Motor neuron (in vitro differentiated cells): ENCODE measurements at regions not wholly inside any gene's neighbourhood (a gene's known extent, or its start where the extent isn't known, plus 50 kb on each side); places are given as distances from the start of the nearest gene placed in this dataset.
A peak's percentile ranks its signal among the peaks of the same experiment; 100 is the strongest.

Experiments used
- ATAC-seq, 8 experiments: fragments of 200-7000 bp; cut with Tn5 transposase; replicated peaks in 6 of 8; 2 replicates each; pipeline ENCODE4 v1.8.0; 2021; ENCODE audit warnings: mild to moderate bottlenecking in 8 of 8, moderate library complexity in 8 of 8
- H3K27ac ChIP-seq, 2 donors: fragments of 250-450 bp; sonication (Bioruptor Pico); 2 replicates each; pipeline ENCODE4 v1.9.0; 2021; ENCODE audit warnings: antibody characterized with exemption in 2 of 2, mild to moderate bottlenecking in 2 of 2, moderate library complexity in 1 of 2
- H3K4me1 ChIP-seq, 2 donors: fragments of 250-450 bp; sonication (Bioruptor Pico); replicated peaks in 1 of 2; 2 replicates each; pipeline ENCODE4 v1.6.1; 2021; ENCODE audit warnings: antibody characterized with exemption in 2 of 2, mild to moderate bottlenecking in 2 of 2, moderate library complexity in 1 of 2
- H3K4me3 ChIP-seq, 5 donors: fragments of 250-450 bp; sonication (Bioruptor Pico); 2 replicates each; pipeline ENCODE4 v1.9.0; 2021; ENCODE audit warnings: antibody characterized with exemption in 5 of 5, mild to moderate bottlenecking in 5 of 5, moderate library complexity in 4 of 5
- WGBS, 10 experiments: fragments of 450-650 bp; shearing (Covaris generic); methylation state at CpG; one replicate each; pipeline ENCODE4 v1.0.0; 2022; 5-methylcytosine and 5-hydroxymethylcytosine counted together
- in situ Hi-C, 9 experiments: fragments of 400-800 bp; cut with MboI; loops; one replicate each; pipeline ENCODE4 v1.15.0; 2021; ENCODE audit warnings: low sequenced_read_pairs in 9 of 9, low pct_unique_long_range_greater_than_20kb in 2 of 9; ENCODE audit not compliant: unreplicated experiment in 9 of 9

DNA sequence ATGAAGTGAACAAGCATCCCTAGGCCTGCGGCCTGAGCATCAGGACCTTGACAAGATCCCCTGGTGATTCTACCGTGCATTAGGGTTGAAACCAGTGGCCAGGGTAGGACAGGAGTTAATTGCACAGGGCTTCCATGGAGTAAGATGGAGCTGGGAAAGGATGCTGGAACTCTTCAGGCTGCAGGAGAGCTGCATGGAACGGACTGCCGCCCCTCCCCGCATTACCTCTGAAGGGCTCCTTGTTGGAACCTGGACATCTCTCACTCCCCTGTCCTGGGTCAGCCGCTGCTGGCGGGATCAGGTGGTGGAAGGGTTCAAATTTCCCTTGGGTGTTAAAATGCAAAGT is 156.6 kb upstream of the ID2 start:
- Histone ChIP-seq H3K4me1 (peaks cover 0 to 9% of the 10 kb centered on the region in 2 donors), H3K27ac (no peak overlapping the region), H3K4me3 (no peak overlapping the region)
- peak in 1 of 8 experiments; percentile 6 for ATAC-seq
- in situ Hi-C loops = no loop called here
- WGBS, 10 experiments = 0 to 94% (median 92%) methylated on average over 1 to 6 of the region's 7 CpGs; no CpG with 5 or more reads in 6 of the 10 experiments

DNA sequence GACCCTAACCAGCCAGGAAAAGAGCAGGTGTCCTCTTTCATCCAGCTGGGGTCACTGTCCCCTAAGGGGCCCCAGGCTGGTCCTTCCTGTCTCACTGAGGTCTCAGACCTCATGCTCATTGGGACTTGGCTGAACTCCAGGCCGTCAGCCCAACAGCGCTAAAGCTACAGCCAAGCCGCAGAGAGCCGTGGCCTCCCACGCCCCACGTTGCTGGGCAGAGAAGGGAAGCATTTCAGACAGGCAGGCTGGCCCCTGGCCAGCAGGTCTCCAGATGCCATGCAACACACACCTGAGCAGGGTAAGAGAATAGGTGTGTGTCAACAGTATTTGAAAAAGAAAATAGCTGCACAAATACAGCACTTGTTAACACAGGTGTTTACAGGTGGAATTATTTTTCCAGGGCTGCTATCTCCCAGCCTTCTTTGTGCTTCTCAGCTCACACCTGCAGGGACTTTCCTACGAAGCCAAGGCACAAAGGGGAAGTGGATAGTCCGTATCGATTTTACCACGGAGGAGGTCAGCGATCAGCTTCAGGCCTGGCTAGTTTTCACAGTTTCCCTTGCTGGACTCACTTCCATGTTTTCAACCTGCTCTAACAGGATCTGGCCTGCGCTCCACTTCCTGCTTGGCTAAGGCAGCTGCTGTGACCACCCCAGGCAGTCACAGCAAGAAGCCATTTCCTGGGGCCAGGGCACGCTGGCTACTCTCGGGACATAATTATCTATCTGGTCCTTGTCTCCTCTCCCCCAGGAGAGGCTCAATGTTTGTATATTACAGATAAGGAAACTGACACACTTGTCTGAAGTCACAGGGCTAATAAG is 156.1 kb upstream of the ID2 start:
- 58 to 100% (median 76%) methylated on average over 3 to 10 of the region's 14 CpGs; no CpG with 5 or more reads in 2 of the 10 experiments for WGBS, 10 experiments
- peak in 4 of 8 experiments; percentile 36 to 83 (median 52) for ATAC-seq
- in situ Hi-C loops = no loop called here
- peaks cover 0 to 9% of the 10 kb centered on the region in 2 donors for H3K4me1 ChIP-seq
- H3K27ac ChIP-seq = no peak overlapping the region
- H3K4me3 ChIP-seq = no peak overlapping the region

DNA sequence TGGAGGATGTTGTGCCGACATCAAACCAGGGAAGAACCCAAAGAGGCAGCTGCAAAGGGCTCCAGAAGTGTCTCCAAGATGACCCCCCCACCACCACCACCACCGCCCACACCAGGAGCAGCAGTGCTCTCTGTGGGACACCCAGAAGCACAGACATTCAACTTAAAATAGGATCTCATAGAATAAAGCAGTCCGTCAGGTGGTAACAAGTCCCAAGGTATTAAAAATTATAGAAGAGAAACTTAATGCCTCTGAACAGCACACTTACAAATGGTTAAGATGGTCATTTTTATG is 155.5 kb upstream of the ID2 start:
- ATAC-seq = no peak
- H3K4me1 ChIP-seq = peaks cover 0 to 9% of the 10 kb centered on the region in 2 donors
- no peak overlapping the region for H3K4me3 ChIP-seq
- in situ Hi-C loops = no loop called here
- no peak overlapping the region for H3K27ac ChIP-seq
- 20 to 100% (median 68%) methylated on average over 1 to 2 of the region's 3 CpGs; no CpG with 5 or more reads in 2 of the 10 experiments for WGBS, 10 experiments

DNA sequence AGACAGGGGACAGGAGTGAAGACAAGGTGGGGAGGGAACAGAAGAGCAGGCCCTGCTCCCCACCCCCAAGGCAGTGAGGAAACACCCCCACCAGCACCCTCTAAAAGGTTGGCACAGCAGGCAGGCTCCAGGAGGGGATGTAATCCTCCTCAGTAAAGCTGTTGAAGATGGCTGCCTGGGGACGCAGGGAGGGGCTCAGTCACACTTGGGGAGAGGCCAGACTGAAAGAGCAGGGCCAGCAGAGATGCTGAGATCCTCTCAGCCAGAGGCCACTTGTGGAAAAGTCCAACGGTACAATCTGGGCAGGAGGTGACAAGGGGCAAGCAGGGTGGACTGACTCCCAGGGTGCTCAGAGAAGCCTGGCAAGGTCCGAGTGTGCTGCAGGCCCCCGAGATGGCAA is 154.8 kb upstream of the ID2 start:
- peaks cover 0 to 9% of the 10 kb centered on the region in 2 donors for H3K4me1 ChIP-seq
- in situ Hi-C loops = no loop called here
- H3K27ac ChIP-seq = no peak overlapping the region
- 0 to 100% (median 88%) methylated on average over 1 to 2 of the region's 4 CpGs; no CpG with 5 or more reads in 7 of the 10 experiments for WGBS, 10 experiments
- no peak for ATAC-seq
- no peak overlapping the region for H3K4me3 ChIP-seq

DNA sequence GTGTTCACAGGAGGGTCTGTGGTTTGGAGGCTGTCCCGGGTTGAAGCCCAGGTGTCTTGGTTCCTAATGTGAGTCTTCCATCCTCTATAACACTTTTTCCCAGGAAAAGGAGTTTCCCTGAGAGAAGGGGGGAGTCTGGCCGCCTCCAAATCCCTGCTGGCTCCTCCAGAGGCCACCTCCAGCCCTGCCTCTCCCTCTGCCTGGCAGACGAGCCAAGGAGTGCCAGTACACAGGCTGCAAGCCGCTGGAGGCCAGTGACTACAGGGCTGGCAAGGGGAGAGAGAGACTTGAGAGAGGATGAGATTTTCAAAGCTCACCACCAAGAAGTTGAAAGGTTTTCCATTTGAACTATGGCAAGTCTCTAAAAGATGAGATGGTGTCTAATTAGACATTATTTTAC is 154.2 kb upstream of the ID2 start:
- H3K4me1 ChIP-seq = peaks cover 0 to 9% of the 10 kb centered on the region in 2 donors
- WGBS, 10 experiments = 20 to 100% (median 77%) methylated on average over 1 to 3 of the region's 4 CpGs; no CpG with 5 or more reads in 4 of the 10 experiments
- no peak overlapping the region for H3K4me3 ChIP-seq
- in situ Hi-C loops = no loop called here
- H3K27ac ChIP-seq = no peak overlapping the region
- no peak for ATAC-seq

DNA sequence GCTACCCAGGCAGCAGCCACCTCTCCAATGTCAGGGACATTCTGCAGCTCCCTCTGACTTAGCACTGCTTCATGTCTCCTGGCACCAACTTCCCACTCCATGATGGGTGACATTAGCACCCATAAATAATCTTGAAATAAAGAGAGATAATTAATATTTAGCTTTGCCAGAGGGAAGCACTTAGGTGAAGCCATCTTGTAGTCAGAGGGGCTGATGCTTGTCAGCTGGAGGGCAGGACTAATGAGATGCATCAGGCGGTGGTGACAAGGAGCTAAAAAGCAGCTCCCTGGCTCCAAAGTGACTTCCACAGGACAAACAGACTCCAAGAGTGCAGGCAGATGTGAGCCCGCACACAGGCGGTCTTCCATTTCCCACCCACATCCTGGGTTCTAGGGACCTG is 153.0 kb upstream of the ID2 start:
- Histone ChIP-seq H3K27ac (no peak overlapping the region), H3K4me1 (peaks cover 0 to 9% of the 10 kb centered on the region in 2 donors), H3K4me3 (no peak overlapping the region)
- in situ Hi-C loops = no loop called here
- no peak for ATAC-seq
- WGBS, 10 experiments = 80 to 94% (median 87%) methylated on average over 1 to 3 of the region's 3 CpGs; no CpG with 5 or more reads in 6 of the 10 experiments

DNA sequence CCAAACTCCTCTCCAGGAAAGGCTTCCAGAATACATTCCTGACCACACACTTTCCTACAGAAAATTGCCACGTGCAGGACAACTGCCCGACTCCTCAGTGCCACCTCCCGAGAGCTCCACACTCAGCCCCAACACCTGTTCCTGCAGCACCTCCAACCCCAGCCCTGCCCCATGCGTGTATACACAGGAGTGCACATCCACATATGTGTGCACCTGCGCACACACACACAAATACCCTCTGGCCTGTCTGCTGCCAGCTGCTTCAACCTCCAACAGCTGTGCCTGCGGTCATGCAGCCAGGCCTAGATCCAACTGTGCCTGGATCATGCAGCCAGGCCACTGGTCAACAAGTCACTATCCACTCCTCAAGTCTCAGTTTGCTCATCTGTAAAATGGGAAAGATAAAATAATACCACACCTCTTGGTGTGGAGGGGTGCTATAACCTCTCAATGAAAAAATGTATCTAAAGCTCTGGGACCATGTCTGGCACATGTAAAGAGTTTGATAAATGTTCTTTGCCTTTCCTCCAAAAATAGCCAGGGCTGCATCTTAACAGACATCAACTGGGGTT is 152.1 kb upstream of the ID2 start:
- WGBS, 10 experiments = 38 to 100% (median 92%) methylated on average over 1 to 4 of the region's 6 CpGs; no CpG with 5 or more reads in 4 of the 10 experiments
- ATAC-seq = no peak
- in situ Hi-C loops = no loop called here
- peaks cover 5 to 14% of the 10 kb centered on the region in 2 donors for H3K4me1 ChIP-seq
- no peak overlapping the region for H3K4me3 ChIP-seq
- no peak overlapping the region for H3K27ac ChIP-seq

DNA sequence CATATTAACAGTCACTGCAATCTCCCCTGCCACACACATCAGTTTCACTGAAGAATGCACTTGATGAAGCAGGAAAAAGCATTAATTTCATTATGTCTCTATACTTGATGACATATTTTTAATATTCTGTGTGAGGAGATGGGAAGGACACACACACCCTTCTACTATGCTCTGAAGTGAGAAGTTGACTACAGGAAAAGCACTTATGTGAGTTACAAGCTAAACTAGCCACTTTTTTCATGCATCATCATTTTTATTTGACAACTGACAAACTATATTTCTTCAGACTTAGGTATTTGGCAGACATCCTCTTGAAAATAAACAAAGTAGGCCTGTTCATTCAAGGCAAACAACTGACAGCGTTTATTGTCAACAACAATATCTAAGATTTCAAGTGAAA is 150.4 kb upstream of the ID2 start:
- in situ Hi-C loops = no loop called here
- H3K4me1 ChIP-seq = peaks cover 16 to 22% of the 10 kb centered on the region in 2 donors
- no peak for ATAC-seq
- H3K4me3 ChIP-seq = no peak overlapping the region
- 14 to 100% (median 100%) methylated on average over 1 of the region's 1 CpG; no CpG with 5 or more reads in 2 of the 10 experiments for WGBS, 10 experiments
- no peak overlapping the region for H3K27ac ChIP-seq

DNA sequence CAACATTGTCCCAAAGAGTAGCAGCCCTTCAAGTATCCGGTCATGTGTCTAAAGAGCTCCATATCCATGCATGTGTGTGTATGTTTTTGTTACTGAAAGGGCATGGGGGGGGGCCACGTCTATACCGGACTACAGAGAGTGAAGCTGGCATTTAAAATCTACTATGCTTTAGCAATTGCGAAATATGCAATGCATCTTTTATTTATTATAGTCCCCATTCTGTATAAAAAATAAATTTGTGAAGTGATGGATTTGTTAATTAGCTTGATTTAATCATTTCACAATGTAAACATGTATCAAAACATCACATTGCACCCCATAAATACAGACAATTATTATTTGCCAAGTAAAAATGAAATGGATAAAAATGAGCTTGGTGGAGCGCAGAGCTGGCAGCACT is 149.4 kb upstream of the ID2 start:
- Histone ChIP-seq H3K4me1 (peaks cover 20 to 28% of the 10 kb centered on the region in 2 donors), H3K27ac (no peak overlapping the region), H3K4me3 (no peak overlapping the region)
- in situ Hi-C loops = no loop called here
- WGBS, 10 experiments = 0 to 100% (median 84%) methylated on average over 1 to 5 of the region's 5 CpGs; no CpG with 5 or more reads in 4 of the 10 experiments
- no peak for ATAC-seq

DNA sequence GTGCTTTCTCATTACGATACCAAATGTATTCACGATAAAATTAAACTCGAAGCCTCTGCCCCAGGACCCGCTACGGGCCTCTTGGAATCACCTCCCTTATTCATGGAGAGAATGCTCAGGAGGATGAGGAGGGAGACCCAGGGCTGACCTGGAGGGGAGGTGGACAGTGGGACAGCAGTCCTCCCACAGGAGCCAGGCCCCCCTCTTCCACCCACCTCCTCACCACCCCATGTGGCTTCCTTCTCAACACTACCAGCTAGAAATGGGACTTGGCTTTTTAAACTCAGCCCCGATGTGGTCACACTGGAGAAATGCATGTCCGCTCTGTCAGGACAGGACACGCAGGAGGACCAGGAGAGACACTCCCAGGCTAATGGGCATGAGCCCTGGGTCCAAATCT is 147.9 kb upstream of the ID2 start:
- no peak overlapping the region for H3K4me3 ChIP-seq
- H3K27ac ChIP-seq = no peak overlapping the region
- H3K4me1 ChIP-seq = peaks cover 20 to 28% of the 10 kb centered on the region in 2 donors
- 79 to 100% (median 98%) methylated on average over 1 to 6 of the region's 8 CpGs; no CpG with 5 or more reads in 4 of the 10 experiments for WGBS, 10 experiments
- no peak for ATAC-seq
- in situ Hi-C loops = no loop called here

DNA sequence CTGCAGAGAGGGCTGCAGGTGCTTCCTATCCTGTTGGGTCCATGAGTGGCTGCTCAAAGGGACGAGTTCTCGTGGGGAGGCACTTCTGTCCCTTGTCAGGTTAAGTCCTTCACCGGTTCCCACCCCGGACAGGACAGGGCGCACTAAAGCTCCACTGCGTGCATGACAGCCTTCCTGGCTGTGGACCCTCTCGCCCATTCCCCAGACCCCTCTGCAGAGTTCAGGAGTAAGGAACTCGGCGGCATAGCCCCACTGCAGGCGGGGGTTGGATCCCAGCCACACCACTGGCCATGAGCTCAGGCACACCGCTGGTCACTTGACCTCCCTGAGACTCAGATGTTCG is 147.5 kb upstream of the ID2 start:
- Histone ChIP-seq H3K4me1 (peaks cover 20 to 28% of the 10 kb centered on the region in 2 donors), H3K4me3 (no peak overlapping the region), H3K27ac (no peak overlapping the region)
- no peak for ATAC-seq
- in situ Hi-C loops = no loop called here
- 60 to 87% (median 81%) methylated on average over 1 to 10 of the region's 12 CpGs; no CpG with 5 or more reads in 5 of the 10 experiments for WGBS, 10 experiments

DNA sequence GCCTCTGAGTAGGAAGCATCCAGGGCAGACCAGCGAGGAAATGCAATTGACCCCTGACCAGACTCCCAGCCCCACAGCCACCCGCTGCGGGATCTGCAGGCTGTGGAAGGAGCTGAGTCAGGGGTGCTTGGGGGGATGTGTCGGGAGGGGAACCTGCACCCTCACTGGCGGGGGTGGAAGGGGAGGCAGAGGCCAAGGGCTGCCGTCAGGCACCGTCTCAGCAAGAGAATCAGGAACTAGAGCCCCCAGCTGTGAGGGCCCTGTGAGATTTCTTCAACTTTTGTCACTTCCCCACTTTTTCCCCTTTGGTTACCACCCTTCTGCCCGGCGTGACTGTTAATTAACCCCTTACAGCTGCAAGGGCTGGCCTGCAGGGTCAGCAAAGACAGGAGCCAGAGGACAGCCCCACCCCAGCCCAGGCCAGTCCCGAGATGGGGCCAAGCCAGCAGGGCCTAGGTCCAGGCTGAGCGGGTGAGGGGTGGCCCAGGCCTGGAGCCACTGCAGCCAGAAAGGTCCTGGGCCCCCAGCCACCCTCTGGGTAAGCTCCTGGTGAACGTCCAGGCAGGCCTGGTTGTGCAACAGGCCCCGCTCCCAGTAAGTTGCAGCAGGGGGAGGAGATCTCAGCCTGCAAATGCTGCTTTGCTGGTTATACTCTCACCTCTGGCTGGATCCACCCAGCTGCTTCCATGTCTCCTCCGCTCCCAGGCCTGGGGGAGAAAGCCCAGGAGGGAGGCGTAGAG is 147.0 kb upstream of the ID2 start:
- ATAC-seq = peak in 7 of 8 experiments; percentile 38 to 80 (median 70)
- WGBS, 10 experiments = 20 to 100% (median 60%) methylated on average over 1 to 7 of the region's 15 CpGs; no CpG with 5 or more reads in 5 of the 10 experiments
- H3K27ac ChIP-seq = no peak overlapping the region

DNA sequence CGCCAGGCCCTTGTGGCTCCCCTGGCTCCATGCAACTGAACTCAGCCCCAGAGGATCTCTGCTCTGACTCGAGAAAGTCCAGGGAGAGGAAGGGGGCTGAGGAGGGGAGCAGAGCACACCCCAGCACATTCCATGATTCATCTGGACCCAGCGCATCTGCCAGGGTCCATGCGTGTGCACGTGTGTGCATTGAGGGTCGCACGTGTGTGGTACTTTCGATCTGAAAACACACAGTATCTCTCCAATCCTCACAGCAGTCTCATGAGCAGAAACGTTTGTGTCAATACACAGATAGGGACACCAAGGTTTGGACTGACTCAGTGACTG is 146.4 kb upstream of the ID2 start:
- no peak overlapping the region for H3K27ac ChIP-seq
- in situ Hi-C loops = no loop called here
- peaks cover 24 to 28% of the 10 kb centered on the region in 2 donors for H3K4me1 ChIP-seq
- WGBS, 10 experiments = 33 to 100% (median 64%) methylated on average over 1 to 5 of the region's 9 CpGs; no CpG with 5 or more reads in 6 of the 10 experiments
- no peak for ATAC-seq
- H3K4me3 ChIP-seq = no peak overlapping the region

More for the DNA sequence above, 147.0 kb upstream of the ID2 start:
- Histone ChIP-seq H3K4me1 (peaks cover 21 to 28% of the 10 kb centered on the region in 2 donors), H3K4me3 (no peak overlapping the region)
- in situ Hi-C loops = no loop called here
